ENCODE measurements at regions not wholly inside any gene's neighbourhood (a gene's known extent, or its start where the extent isn't known, plus 50 kb on each side); places are given as distances from the start of the nearest gene placed in this dataset.

DNA sequence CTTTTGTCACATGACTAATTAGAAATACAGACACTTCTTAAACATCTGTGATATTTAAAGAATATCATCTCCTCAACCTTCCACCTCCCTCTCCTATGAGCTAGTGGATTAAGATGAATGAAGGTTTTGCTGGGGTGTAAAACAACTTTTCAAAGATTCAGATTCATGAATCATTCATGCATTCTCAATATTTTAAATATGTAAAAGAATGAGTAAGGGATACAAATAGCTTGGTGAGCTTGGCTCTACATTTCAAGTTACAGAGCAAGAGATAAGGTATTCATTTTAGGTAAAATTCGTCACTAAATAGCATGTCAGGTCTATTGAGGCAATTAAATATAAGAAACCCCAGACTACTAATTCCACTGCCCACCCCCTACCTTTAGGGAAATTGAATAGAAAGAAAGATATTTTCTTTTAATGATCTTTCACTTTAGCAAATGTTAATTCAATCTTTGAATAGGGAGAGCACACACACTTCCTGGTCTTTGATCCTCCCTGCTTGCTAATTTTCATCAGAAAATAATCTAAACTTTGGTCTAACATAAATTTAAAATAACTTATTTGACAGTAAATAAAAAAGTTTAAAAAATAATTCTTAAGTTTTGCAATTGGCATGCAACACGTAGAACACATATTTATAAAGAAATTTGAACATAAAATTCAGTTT is 486.9 kb upstream of the ITGA1 start:
- TF ChIP-seq, protein P1, sequence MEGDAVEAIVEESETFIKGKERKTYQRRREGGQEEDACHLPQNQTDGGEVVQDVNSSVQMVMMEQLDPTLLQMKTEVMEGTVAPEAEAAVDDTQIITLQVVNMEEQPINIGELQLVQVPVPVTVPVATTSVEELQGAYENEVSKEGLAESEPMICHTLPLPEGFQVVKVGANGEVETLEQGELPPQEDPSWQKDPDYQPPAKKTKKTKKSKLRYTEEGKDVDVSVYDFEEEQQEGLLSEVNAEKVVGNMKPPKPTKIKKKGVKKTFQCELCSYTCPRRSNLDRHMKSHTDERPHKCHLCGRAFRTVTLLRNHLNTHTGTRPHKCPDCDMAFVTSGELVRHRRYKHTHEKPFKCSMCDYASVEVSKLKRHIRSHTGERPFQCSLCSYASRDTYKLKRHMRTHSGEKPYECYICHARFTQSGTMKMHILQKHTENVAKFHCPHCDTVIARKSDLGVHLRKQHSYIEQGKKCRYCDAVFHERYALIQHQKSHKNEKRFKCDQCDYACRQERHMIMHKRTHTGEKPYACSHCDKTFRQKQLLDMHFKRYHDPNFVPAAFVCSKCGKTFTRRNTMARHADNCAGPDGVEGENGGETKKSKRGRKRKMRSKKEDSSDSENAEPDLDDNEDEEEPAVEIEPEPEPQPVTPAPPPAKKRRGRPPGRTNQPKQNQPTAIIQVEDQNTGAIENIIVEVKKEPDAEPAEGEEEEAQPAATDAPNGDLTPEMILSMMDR (IDR thresholded peaks at IDR 0.05), result no peak
- TF ChIP-seq POLR2A (IDR thresholded peaks at IDR 0.05), result no peak
